Astrocyte (in vitro differentiated cells and primary cell): ENCODE measurements at regions not wholly inside any gene's neighbourhood (a gene's known extent, or its start where the extent isn't known, plus 50 kb on each side); places are given as distances from the start of the nearest gene placed in this dataset.

ENCODE experiments used
- EZH2 ChIP-seq: IDR thresholded peaks from 2 replicates; pipeline ENCODE4 v1.6.1; 2012; ENCODE audit warnings: mild to moderate bottlenecking, low read length, inconsistent platforms; ENCODE audit not compliant: insufficient read depth
- TF ChIP-seq, protein P1 (sequence below): IDR thresholded peaks from 2 replicates; pipeline ENCODE4 v1.5.1; 2011; ENCODE audit warnings: low read depth, mild to moderate bottlenecking, inconsistent platforms, low read length, moderate library complexity; ENCODE audit not compliant: insufficient read depth

GRCh38 chr9:119758241-119758640 is 389.0 kb upstream of the BRINP1 start:
- TF ChIP-seq, protein P1, sequence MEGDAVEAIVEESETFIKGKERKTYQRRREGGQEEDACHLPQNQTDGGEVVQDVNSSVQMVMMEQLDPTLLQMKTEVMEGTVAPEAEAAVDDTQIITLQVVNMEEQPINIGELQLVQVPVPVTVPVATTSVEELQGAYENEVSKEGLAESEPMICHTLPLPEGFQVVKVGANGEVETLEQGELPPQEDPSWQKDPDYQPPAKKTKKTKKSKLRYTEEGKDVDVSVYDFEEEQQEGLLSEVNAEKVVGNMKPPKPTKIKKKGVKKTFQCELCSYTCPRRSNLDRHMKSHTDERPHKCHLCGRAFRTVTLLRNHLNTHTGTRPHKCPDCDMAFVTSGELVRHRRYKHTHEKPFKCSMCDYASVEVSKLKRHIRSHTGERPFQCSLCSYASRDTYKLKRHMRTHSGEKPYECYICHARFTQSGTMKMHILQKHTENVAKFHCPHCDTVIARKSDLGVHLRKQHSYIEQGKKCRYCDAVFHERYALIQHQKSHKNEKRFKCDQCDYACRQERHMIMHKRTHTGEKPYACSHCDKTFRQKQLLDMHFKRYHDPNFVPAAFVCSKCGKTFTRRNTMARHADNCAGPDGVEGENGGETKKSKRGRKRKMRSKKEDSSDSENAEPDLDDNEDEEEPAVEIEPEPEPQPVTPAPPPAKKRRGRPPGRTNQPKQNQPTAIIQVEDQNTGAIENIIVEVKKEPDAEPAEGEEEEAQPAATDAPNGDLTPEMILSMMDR: no peak
- no peak for TF ChIP-seq EZH2
